PC-3 (cell line): ENCODE measurements at regions not wholly inside any gene's neighbourhood (a gene's known extent, or its start where the extent isn't known, plus 50 kb on each side); places are given as distances from the start of the nearest gene placed in this dataset.

Source experiments
- ATAC-seq: fragments of 200-7000 bp; cut with Tn5 transposase; 2 replicates; pipeline ENCODE4 v1.9.1; 2020; ENCODE audit warnings: mild to moderate bottlenecking, moderate library complexity
- BruUV-seq: library from RNA; stranded (reverse); fragments of 400-500 nt; replicated peaks from 2 replicates; lab custom pipeline; 2021; lab: Mats Ljungman, UMichigan
- CTCF ChIA-PET: fragments of 300-600 bp; sonication (Branson Sonifier 250); formaldehyde crosslinking; loops from one replicate; lab custom pipeline; 2022; ENCODE audit warnings: antibody characterized with exemption; lab: Charles Lee
- POLR2A ChIA-PET: fragments of 300-600 bp; sonication (Branson Sonifier 250); formaldehyde crosslinking; loops from one replicate; lab custom pipeline; 2022; ENCODE audit warnings: antibody characterized with exemption; ENCODE audit not compliant: unreplicated experiment; lab: Charles Lee
- DNase-seq: peaks from one replicate; pipeline ENCODE4 v3.0.0-alpha.2; 2015
- H2AFZ ChIP-seq: fragments of 300-600 bp; sonication (generic); 2 replicates; pipeline ENCODE4 v1.6.0; 2016; ENCODE audit warnings: antibody characterized with exemption, low read length
- H3F3A ChIP-seq: fragments of 300-600 bp; sonication (generic); one replicate; pipeline ENCODE4 v1.6.0; 2017; ENCODE audit warnings: antibody characterized with exemption, low read length, control low read depth, mild to moderate bottlenecking; ENCODE audit not compliant: unreplicated experiment
- H3K27ac ChIP-seq: fragments of 300-600 bp; sonication (generic); 2 replicates; pipeline ENCODE4 v1.5.1; 2016; ENCODE audit warnings: mild to moderate bottlenecking, low read length
- H3K27me3 ChIP-seq: fragments of 300-600 bp; sonication (generic); 2 replicates; pipeline ENCODE4 v1.6.1; 2016; ENCODE audit warnings: low read length, mixed read lengths
- H3K36me3 ChIP-seq: fragments of 300-600 bp; sonication (generic); 2 replicates; pipeline ENCODE4 v1.6.1; 2016; ENCODE audit warnings: low read depth, mixed run types, low read length, mixed read lengths
- H3K4me1 ChIP-seq: fragments of 300-600 bp; sonication (generic); 2 replicates; pipeline ENCODE4 v1.5.1; 2016; ENCODE audit warnings: low read length; ENCODE audit not compliant: insufficient read depth
- H3K4me2 ChIP-seq: fragments of 300-600 bp; sonication (generic); 2 replicates; pipeline ENCODE4 v1.6.0; 2016; ENCODE audit warnings: low read length
- H3K4me3 ChIP-seq: fragments of 300-600 bp; sonication (generic); 2 replicates; pipeline ENCODE4 v1.5.1; 2016; ENCODE audit warnings: mild to moderate bottlenecking, low read length, mixed read lengths
- H3K79me2 ChIP-seq: fragments of 300-600 bp; sonication (generic); 2 replicates; pipeline ENCODE4 v1.6.1; 2017; ENCODE audit warnings: low read length, mixed read lengths
- H3K9ac ChIP-seq: fragments of 300-600 bp; sonication (generic); 2 replicates; pipeline ENCODE4 v1.6.0; 2016; ENCODE audit warnings: mild to moderate bottlenecking, low read length
- H3K9me2 ChIP-seq: fragments of 300-600 bp; sonication (generic); replicated peaks from 2 replicates; pipeline ENCODE4 v1.6.1; 2016; ENCODE audit warnings: mixed run types, low read length, mixed read lengths
- H3K9me3 ChIP-seq: fragments of 300-600 bp; sonication (generic); 2 replicates; pipeline ENCODE4 v1.6.1; 2016; ENCODE audit warnings: low read length, mixed read lengths
- H4K20me1 ChIP-seq: fragments of 300-600 bp; sonication (generic); 2 replicates; pipeline ENCODE4 v1.6.1; 2016; ENCODE audit warnings: low read length, mixed read lengths
- EZH2 ChIP-seq: fragments of 300-600 bp; sonication (generic); IDR thresholded peaks from one replicate; pipeline ENCODE4 v1.6.1; 2017; ENCODE audit warnings: antibody characterized with exemption, mild to moderate bottlenecking, low read length; ENCODE audit not compliant: unreplicated experiment
- EZH2phosphoT487 ChIP-seq: fragments of 300-600 bp; sonication (generic); IDR thresholded peaks from 2 replicates; pipeline ENCODE4 v1.6.1; 2018; ENCODE audit warnings: mild to moderate bottlenecking, antibody characterized with exemption, low read length, borderline replicate concordance
- intact Hi-C: fragments of 100-400 bp; cut with micrococcal nuclease; formaldehyde crosslinking; loops from 2 replicates; pipeline ENCODE4 v1.9.0; 2023
- TF ChIP-seq, protein P1 (sequence below): fragments of 300-600 bp; sonication (generic); conservative IDR thresholded peaks from 2 replicates; pipeline ENCODE4 v1.5.1; 2017; ENCODE audit warnings: antibody characterized with exemption, low read depth, mild to moderate bottlenecking, low read length

DNA sequence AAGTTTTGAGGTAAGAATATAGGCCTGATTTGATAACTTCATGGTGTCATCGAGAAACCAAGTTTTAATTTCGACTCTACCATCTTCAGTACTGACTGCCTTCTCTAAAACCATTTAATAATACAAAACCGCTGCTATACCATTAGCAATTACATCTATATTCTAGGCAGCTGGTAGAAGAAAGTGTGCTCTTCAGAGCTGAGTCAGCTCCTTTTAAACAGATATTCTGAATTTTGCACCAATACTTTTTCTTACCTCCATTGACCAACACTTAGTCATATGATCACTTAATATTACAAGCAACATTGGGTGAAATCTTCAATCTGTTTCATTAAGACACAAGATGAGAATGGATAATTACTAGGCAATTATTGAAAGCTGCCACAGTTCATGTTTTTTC, 1667.8 kb downstream of the PCDH9 start:
- H3K79me2 ChIP-seq: no peaks in the 10 kb centered on the region
- H3K27me3 ChIP-seq: no peaks in the 10 kb centered on the region
- no peaks in the 10 kb centered on the region for H3K9me3 ChIP-seq
- H3F3A ChIP-seq: no peaks in the 10 kb centered on the region
- no peak overlapping the region for H3K9ac ChIP-seq
- H4K20me1 ChIP-seq: no peaks in the 10 kb centered on the region
- DNase-seq (no peak), ATAC-seq (no peak)
- H3K4me1 ChIP-seq: no peaks in the 10 kb centered on the region
- CTCF ChIA-PET: no interaction called here
- no peak overlapping the region for H3K4me2 ChIP-seq
- POLR2A ChIA-PET: no interaction called here
- no peak overlapping the region for H3K4me3 ChIP-seq
- intact Hi-C loops: no loop called here
- no TSS peak for BruUV-seq
- H3K27ac ChIP-seq: no peak overlapping the region
- H3K9me2 ChIP-seq: no peaks in the 10 kb centered on the region
- H3K36me3 ChIP-seq: no peaks in the 10 kb centered on the region
- no peak overlapping the region for H2AFZ ChIP-seq
- TF ChIP-seq EZH2phosphoT487 (no peak), EZH2 (no peak)
- TF ChIP-seq, protein P1, sequence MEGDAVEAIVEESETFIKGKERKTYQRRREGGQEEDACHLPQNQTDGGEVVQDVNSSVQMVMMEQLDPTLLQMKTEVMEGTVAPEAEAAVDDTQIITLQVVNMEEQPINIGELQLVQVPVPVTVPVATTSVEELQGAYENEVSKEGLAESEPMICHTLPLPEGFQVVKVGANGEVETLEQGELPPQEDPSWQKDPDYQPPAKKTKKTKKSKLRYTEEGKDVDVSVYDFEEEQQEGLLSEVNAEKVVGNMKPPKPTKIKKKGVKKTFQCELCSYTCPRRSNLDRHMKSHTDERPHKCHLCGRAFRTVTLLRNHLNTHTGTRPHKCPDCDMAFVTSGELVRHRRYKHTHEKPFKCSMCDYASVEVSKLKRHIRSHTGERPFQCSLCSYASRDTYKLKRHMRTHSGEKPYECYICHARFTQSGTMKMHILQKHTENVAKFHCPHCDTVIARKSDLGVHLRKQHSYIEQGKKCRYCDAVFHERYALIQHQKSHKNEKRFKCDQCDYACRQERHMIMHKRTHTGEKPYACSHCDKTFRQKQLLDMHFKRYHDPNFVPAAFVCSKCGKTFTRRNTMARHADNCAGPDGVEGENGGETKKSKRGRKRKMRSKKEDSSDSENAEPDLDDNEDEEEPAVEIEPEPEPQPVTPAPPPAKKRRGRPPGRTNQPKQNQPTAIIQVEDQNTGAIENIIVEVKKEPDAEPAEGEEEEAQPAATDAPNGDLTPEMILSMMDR: no peak

DNA sequence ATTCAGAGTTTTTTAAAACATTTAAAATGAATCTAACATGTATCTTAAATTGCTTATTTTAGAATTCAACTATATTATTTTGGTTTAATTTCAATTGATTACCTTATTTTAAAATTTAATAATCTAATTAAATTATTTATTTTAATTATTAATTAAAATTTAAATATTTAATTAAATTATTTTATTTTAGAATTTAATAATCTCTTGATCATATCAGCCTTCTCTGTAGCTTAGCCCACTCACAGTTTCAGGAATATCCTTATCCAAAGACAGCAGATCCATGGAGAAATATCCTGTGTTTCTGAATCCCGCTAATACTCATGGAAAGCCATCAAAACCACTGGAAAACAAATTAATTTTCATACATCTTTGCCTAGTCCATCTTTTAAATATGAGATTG, 1669.2 kb downstream of the PCDH9 start:
- ChIA-PET CTCF (no interaction called here), POLR2A (no interaction called here)
- Histone ChIP-seq H3K27me3 (no peaks in the 10 kb centered on the region), H3K4me2 (no peak overlapping the region), H3K4me3 (no peak overlapping the region), H3K9me2 (no peaks in the 10 kb centered on the region), H3K9me3 (no peaks in the 10 kb centered on the region), H2AFZ (no peak overlapping the region), H3K79me2 (no peaks in the 10 kb centered on the region), H3K4me1 (no peaks in the 10 kb centered on the region), H3K27ac (no peak overlapping the region), H4K20me1 (no peaks in the 10 kb centered on the region), H3F3A (no peaks in the 10 kb centered on the region), H3K9ac (no peak overlapping the region), H3K36me3 (no peaks in the 10 kb centered on the region)
- DNase-seq: no peak
- intact Hi-C loops: no loop called here
- TF ChIP-seq, protein P1: no peak
- TF ChIP-seq EZH2: no peak
- TF ChIP-seq EZH2phosphoT487: no peak
- no peak for ATAC-seq
- BruUV-seq: no TSS peak

DNA sequence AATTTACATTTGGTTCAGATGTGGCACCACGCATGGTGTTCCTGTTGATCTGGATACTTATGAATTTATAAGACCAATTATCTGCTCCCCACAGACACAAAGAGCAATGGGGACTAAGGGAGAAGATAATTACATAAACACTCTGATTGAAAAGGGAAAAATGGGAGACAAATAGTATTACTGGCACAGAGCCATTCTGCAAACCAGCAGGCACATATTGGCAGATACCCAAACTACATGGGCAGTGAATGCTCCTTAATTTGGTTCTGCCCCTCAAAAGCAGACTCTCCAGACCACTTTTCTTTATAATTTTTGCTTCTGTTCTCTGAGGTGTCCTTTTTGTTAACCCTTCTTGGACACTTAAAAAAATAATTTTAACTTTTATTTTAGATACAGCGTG, 1674.2 kb downstream of the PCDH9 start:
- TF ChIP-seq EZH2phosphoT487 (no peak), EZH2 (no peak)
- TF ChIP-seq, protein P1: no peak
- Histone ChIP-seq H3K27me3 (no peaks in the 10 kb centered on the region), H3K79me2 (no peaks in the 10 kb centered on the region), H3K4me3 (no peak overlapping the region), H3K4me2 (no peak overlapping the region), H2AFZ (no peak overlapping the region), H4K20me1 (no peaks in the 10 kb centered on the region), H3F3A (no peaks in the 10 kb centered on the region), H3K9me3 (no peaks in the 10 kb centered on the region), H3K27ac (no peak overlapping the region), H3K9ac (no peak overlapping the region), H3K4me1 (no peaks in the 10 kb centered on the region), H3K9me2 (no peaks in the 10 kb centered on the region), H3K36me3 (no peaks in the 10 kb centered on the region)
- no peak for ATAC-seq
- intact Hi-C loops: no loop called here
- DNase-seq: no peak
- ChIA-PET CTCF (no interaction called here), POLR2A (no interaction called here)
- BruUV-seq: no TSS peak
